PC-9 (cell line): ENCODE measurements at regions not wholly inside any gene's neighbourhood (a gene's known extent, or its start where the extent isn't known, plus 50 kb on each side); places are given as distances from the start of the nearest gene placed in this dataset.

ENCODE experiments used
- EZH2 ChIP-seq: fragments of 200-600 bp; sonication (generic); IDR thresholded peaks from 2 replicates; pipeline ENCODE4 v1.8.0; 2017; ENCODE audit warnings: antibody characterized with exemption, low read depth
- TF ChIP-seq, protein P1 (sequence below): fragments of 200-600 bp; sonication (generic); conservative IDR thresholded peaks from 2 replicates; pipeline ENCODE4 v1.6.1; 2017; ENCODE audit warnings: mixed run types, antibody characterized with exemption, mild to moderate bottlenecking, moderate library complexity

DNA sequence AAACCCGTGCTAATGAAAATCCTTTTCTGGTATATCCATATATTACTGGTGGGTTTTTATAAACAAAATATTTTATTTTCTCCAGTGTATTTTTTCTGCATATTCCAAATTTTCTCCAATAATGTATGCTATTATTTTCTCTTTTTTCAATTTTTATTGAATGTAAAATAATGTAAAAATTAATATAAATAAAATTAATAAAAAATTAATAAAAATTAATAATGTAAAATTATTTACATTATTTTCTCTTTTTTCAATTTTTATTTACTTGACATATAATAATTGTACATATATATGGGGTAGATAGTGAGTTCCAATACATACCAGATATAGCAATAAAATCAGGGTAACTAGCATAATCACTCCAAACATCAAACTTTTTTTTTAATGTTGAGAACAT is 56.4 kb downstream of the OXSM start:
- no peak for TF ChIP-seq EZH2
- TF ChIP-seq, protein P1, sequence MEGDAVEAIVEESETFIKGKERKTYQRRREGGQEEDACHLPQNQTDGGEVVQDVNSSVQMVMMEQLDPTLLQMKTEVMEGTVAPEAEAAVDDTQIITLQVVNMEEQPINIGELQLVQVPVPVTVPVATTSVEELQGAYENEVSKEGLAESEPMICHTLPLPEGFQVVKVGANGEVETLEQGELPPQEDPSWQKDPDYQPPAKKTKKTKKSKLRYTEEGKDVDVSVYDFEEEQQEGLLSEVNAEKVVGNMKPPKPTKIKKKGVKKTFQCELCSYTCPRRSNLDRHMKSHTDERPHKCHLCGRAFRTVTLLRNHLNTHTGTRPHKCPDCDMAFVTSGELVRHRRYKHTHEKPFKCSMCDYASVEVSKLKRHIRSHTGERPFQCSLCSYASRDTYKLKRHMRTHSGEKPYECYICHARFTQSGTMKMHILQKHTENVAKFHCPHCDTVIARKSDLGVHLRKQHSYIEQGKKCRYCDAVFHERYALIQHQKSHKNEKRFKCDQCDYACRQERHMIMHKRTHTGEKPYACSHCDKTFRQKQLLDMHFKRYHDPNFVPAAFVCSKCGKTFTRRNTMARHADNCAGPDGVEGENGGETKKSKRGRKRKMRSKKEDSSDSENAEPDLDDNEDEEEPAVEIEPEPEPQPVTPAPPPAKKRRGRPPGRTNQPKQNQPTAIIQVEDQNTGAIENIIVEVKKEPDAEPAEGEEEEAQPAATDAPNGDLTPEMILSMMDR = no peak
